GM19023 (cell line): ENCODE measurements at regions not wholly inside any gene's neighbourhood (a gene's known extent, or its start where the extent isn't known, plus 50 kb on each side); places are given as distances from the start of the nearest gene placed in this dataset.
"Not testable (repeated sequence)": the region's sequence is repeated elsewhere in the genome, so short reads cannot be mapped to it uniquely, and the experiment has no call there.

ENCODE experiments used
- ATAC-seq: cut with Tn5 transposase; IDR thresholded peaks from one replicate; pipeline ENCODE4 v1.9.1; 2021; ENCODE audit warnings: mild to moderate bottlenecking, moderate library complexity; ENCODE audit not compliant: unreplicated experiment

DNA sequence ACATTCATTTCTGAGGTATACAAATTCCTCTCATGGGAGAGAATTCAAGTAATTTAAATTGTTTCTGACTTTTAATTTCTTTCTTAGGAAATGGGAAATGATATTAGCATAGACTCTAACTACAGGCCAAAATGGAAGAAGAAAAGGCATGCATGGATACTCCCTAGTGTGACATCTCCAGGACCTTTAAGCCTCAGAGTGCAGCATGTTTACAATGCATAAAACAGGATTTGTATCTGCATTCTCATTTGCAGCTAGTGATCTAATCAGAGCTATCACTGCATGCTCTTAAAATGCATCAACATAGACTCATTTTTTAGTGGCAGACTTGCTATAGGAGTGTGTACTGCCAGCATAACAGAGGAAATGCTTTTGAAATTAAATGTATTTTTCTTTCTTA lies 224.6 kb upstream of the GOT2 start:
- ATAC-seq: no peak

DNA sequence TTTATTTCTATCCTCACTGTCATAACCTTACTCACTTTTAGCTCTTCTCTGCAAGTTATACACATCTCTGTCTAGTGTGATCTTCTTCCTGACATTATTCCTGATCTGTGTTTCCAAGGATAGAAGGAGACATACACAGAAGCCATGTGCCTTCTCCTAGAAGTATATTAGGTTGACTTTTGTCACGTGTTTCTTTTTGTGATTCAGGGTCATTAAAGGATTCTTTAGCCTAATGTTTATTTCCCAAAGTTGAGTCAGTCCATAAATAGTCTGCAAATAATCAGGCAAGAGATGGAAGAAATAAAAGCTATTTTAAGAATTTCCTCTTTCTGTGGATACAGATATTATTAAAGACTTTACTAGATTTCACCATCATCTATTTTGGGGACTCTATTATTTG lies 214.1 kb upstream of the GOT2 start:
- no peak for ATAC-seq

GRCh38 chr16:58940609-58941008 lies 206.5 kb upstream of the GOT2 start:
- ATAC-seq: no peak

GRCh38 chr16:58938811-58939210 lies 204.7 kb upstream of the GOT2 start:
- ATAC-seq: no peak

- ATAC-seq: no peak
Measured at GRCh38 chr16:58937661-58938060, 203.5 kb upstream of the GOT2 start.

- no peak for ATAC-seq
Measured at GRCh38 chr16:58933186-58933585, 199.1 kb upstream of the GOT2 start.

GRCh38 chr16:58931436-58931835 lies 197.3 kb upstream of the GOT2 start:
- ATAC-seq: no peak

- ATAC-seq: no peak
Measured at GRCh38 chr16:58923094-58923493, 189.0 kb upstream of the GOT2 start.

DNA sequence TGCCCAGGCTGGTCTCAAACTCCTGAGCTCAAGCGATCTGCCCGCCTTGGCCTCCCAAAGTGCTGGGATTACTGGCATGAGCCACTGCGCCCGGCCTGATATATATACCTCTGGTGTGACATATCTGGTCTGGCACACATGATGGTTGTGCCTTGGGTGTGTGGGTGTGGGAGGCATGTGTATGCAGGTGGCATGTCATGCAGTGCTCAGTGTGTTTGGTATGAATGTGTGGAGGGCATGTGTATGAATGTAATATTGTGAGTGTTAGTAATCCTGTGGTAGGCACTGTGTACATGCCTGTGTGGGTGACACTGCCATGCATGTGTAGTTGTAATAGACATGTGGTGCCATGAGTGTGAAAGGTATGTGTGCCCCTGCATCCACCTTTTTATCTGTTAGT lies 179.3 kb upstream of the GOT2 start:
- no peak for ATAC-seq

- no peak for ATAC-seq
Measured at GRCh38 chr16:58912571-58912970, 178.5 kb upstream of the GOT2 start.

- no peak for ATAC-seq
Measured at GRCh38 chr16:58906981-58907715, 173.0 kb upstream of the GOT2 start.

DNA sequence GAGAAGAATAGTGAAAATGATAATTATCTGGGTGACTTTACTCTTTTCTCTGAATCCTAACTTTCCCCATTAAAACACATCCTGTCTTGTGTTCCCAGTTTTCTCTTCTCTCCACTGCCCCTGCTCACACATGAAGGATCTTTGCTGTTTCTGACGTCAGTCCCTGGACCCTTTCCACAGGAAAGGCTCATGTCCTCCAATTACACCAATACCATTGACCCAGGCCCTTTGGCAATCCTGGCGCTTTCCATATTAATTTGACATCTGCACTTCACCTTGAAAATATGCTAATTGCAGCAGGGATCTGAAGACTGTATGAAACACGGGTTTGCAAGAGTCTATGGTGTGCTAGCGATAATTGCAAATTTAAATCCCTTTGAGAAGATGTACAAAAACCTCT lies 170.2 kb upstream of the GOT2 start:
- ATAC-seq: no peak

DNA sequence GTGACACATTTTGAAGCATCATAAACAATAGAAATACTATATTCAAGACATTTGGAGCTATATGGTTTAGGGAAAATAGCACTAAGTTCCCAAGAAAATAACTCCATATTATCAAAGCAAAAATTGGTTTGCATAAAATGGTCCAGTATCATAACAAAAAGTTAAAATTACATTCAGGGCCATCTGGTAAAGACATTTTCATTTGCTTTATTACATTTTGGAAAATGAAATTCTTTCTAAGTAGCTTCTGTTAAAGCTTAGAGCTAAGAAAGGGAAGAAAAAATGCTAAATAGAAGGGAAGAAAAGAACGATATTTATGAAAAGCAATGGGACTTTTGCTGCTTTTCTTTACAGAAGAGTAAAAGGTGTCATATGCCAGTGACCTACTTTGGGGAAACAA lies 155.4 kb upstream of the GOT2 start:
- no peak for ATAC-seq

- no peak for ATAC-seq
Measured at GRCh38 chr16:58885528-58886170, 151.5 kb upstream of the GOT2 start.

DNA sequence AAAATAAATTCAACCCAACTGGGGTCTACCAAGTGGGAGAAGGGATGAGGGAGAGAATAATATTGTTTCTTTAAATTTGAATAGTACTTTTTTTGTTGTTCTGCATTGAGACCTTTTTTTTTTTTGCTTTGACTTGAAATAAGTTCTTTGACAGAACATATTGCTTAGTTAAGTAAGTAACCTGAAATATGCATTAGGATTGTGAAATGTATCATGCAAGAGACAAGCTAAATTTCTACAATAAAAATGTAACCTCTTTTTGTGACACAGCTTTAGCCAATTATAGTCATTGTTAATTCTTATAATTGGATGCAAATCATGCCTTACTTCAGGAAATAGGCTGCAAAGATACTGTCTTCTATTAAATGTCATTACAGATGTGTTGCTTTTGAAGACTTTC lies 150.0 kb upstream of the GOT2 start:
- ATAC-seq: no peak

GRCh38 chr16:58883131-58883530 lies 149.0 kb upstream of the GOT2 start:
- no peak for ATAC-seq

- peak; percentile 89 for ATAC-seq
Measured at GRCh38 chr16:58882292-58882691, 148.2 kb upstream of the GOT2 start.

- not testable (repeated sequence) for ATAC-seq
Measured at GRCh38 chr16:58878641-58879040, 144.5 kb upstream of the GOT2 start.

DNA sequence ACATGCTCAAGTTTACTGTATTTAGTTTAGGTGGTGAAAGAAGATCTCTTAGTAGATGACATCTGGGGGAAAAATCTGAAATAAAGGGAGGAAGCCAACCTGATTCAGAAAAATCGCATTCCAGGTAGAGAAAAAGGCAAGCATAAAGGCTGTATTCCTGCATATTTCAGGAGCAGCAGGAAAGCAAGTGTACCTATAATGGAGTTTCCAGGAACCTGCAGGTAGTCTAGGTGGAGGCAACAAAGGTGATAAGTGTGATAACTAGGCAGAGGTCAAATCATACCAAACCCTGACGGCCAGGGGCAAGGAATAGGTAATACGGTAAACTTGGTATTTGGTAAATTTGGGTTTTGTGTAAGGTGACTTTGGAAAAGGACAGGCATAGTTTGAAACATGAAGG lies 132.8 kb upstream of the GOT2 start:
- no peak for ATAC-seq

DNA sequence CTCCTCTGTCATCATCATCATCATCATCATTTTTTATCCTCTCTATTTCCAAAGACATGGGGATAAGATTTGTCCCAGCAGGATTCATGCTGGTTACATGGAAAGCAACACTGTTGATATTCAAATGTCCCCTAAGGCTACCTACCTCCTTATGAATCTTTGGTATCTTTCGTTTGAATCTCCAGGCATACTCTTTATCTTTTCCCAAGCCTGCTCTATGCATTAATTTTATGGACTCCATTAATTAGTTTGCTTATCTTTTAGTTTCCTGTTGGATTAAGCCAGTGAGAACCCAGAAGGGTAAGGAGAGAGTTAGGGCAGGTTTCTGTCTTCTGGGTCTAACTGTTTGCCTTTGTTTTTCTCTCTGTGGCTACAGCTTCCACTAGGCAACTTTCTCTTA lies 129.6 kb upstream of the GOT2 start:
- no peak for ATAC-seq

DNA sequence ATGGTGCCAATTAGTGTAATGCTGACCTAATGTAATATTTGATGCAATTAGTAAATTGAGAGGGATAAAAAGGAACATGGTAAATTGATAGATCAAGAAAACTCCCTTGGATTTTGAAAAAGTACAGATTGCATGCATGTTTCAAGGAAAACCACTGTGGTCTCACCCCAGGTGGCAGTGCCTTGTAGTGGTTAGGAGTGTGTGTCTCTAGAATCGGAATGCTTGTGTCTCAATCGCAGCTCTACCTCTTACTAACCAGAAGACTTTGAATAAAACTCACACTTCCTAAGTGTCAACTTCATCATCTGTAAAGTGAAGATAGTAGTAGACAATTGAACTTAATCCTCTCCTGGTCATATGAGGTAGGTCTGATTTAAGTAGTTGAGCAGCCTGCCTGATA lies 128.9 kb upstream of the GOT2 start:
- ATAC-seq: no peak

DNA sequence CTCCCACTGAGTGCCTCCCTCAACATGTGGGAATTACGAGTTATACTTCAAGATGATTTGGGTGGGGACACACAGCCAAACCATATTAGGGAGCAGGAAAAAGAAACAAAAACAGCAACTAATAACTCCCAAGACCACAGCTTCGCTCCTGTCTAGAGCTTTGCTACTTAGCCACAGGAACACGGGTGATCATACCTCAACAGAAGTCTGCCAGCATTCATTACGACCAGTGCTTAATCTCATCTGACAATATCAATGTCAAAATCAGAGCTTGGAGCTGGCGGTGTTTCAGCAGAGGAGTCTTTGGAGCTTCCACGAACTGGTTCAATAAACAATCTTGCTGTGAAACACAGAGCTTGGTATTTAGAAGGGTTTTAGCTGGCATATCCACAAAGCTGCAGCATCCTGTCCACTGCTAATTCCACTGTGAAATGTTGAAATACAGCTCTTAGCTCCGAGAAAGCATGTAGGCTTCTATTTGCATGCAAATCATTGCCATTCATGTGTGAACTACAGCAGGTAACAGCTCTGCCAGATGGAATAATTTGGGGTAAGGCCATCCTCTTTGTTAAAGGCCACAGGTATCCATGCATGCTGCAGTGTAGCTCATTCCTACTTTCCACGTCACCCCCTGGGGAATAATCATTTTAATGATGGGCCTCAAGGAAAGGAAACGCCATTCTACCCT lies 128.4 kb upstream of the GOT2 start:
- no peak for ATAC-seq
